Loucy (cell line): ENCODE measurements at regions not wholly inside any gene's neighbourhood (a gene's known extent, or its start where the extent isn't known, plus 50 kb on each side); places are given as distances from the start of the nearest gene placed in this dataset.

Experiments
- CTCF ChIP-seq: fragments of 200-600 bp; sonication (generic); conservative IDR thresholded peaks from 2 replicates; pipeline ENCODE4 v1.5.1; 2014; ENCODE audit warnings: mild to moderate bottlenecking, antibody characterized with exemption, low read length
- EZH2phosphoT487 ChIP-seq: fragments of 200-600 bp; IDR thresholded peaks from 2 replicates; pipeline ENCODE4 v1.6.1; 2018; ENCODE audit warnings: antibody characterized with exemption, mild to moderate bottlenecking, moderate library complexity, borderline replicate concordance

DNA sequence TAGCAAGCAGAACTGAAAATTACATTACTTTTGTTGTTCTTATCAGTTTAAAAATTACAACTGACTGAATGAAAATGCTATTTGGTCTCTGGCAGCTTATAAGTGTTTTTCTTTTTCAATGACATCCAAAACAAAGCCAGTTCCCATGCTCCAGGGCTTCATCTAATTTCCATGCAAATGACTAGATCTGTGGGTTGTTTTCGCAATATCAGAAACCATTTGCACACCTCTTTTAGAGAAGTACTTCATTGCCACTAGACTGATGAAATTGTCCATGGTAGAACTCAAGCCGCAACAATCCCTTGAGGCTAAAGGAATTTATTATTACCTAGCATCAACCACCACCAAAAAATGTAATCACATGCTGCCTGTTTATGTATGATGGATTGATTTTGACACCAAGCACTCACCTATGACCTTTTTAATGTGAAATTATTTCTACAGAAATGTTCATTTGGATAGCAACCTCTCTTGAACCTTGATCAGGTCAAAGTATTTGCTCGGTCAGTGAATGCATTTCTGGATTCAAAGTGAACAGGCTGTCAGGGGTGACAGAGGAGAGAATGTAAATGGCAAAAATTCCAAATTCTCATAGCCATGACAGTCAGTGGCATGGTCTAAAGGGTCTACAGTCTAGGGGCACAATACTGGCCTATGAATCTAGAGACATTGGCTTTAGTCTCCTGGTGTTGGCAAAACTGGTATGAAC lies 769.3 kb downstream of the SORCS1 start:
- TF ChIP-seq CTCF (no peak), EZH2phosphoT487 (no peak)
